Heart left ventricle (tissue), 16 donors: ENCODE measurements at regions not wholly inside any gene's neighbourhood (a gene's known extent, or its start where the extent isn't known, plus 50 kb on each side); places are given as distances from the start of the nearest gene placed in this dataset.

Experiments
- ATAC-seq, 4 donors: fragments of 200-7000 bp; cut with Tn5 transposase; one replicate each; pipeline ENCODE4 v1.9.1; 2020 to 2022; ENCODE audit warnings: moderate library complexity in 4 of 4, mild to moderate bottlenecking in 3 of 4, moderate number of reproducible peaks in 1 of 4
- DNase-seq, 5 donors: peaks; one replicate each; pipeline ENCODE4 v3.0.0-alpha.2; 2020
- H3K27ac ChIP-seq, 12 donors: fragments of 200-600 bp; sonication (generic) in 4 of 12; one replicate each; pipeline versions ENCODE4 v1.5.0 to v1.8.0; 2016 to 2022; ENCODE audit warnings: mild to moderate bottlenecking in 2 of 12
- H3K27me3 ChIP-seq, 9 donors: fragments of 200-600 bp; sonication (generic) in 2 of 9; one replicate each; pipeline versions ENCODE4 v1.5.1 to v1.8.0; 2016 to 2022; ENCODE audit warnings: mild to moderate bottlenecking in 3 of 9
- H3K36me3 ChIP-seq, 9 donors: fragments of 200-600 bp; sonication (generic) in 2 of 9; one replicate each; pipeline versions ENCODE4 v1.5.0 to v1.8.0; 2018 to 2022; ENCODE audit warnings: mild to moderate bottlenecking in 2 of 9
- H3K4me1 ChIP-seq, 12 donors: fragments of 200-600 bp; sonication (generic) in 4 of 12; one replicate each; pipeline versions ENCODE4 v1.5.0 to v1.8.0; 2016 to 2022; ENCODE audit warnings: mild to moderate bottlenecking in 3 of 12
- H3K4me3 ChIP-seq, 12 donors: fragments of 200-600 bp; sonication (generic) in 4 of 12; one replicate each; pipeline versions ENCODE4 v1.5.0 to v1.8.0; 2017 to 2022; ENCODE audit warnings: mild to moderate bottlenecking in 9 of 12, moderate library complexity in 4 of 12
- H3K9me3 ChIP-seq, 12 donors: fragments of 200-600 bp; sonication (generic) in 4 of 12; one replicate each; pipeline versions ENCODE4 v1.5.0 to v1.8.0; 2016 to 2022; ENCODE audit warnings: mild to moderate bottlenecking in 1 of 12
- POLR2A ChIP-seq, 2 donors: fragments of 450-650 bp; IDR thresholded peaks; one replicate each; pipeline ENCODE4 v1.6.1; 2017; ENCODE audit warnings: antibody characterized with exemption in 2 of 2, mild to moderate bottlenecking in 2 of 2, moderate library complexity in 2 of 2
- WGBS, 4 donors: extraction: QIAGEN DNeasy Blood & Tissue Kit in 2 of 4; methylation state at CpG; one replicate each; pipeline versions ENCODE4 v1.1.5 to v1.1.7; 2013 to 2018; 5-methylcytosine and 5-hydroxymethylcytosine counted together
- intact Hi-C, 10 donors: fragments of 100-400 bp; cut with DNase I; formaldehyde crosslinking; loops; one replicate each; pipeline versions ENCODE4 v1.11.1 to v1.14.2; 2022
- TF ChIP-seq, protein P1 (sequence below), 12 donors: fragments of 200-600 bp; sonication (generic) in 4 of 12; IDR thresholded peaks; one replicate each; pipeline versions ENCODE4 v1.5.0 to v1.8.0; 2018 to 2022; ENCODE audit warnings: antibody characterized with exemption in 12 of 12, mild to moderate bottlenecking in 5 of 12
- donor health status: ischemic (EF 13 %, LVEDD 7.1; RV severe dilation, severe dysfunction).
- donor health status: healthy with polysubstance abuse.
- donor health status: DM: no; HTN: yes; CAD: no.
- donor health status: DM: no; HTN: no; CAD: no.
- donor health status: ischemic (EF 25% LVEDD 6.9; RV normal size, moderate dysfunction).
- donor health status: ischemic (EF 25% LVEDD 5.7; RV mildly dilated, moderate dysfunction).
- donor health status: healthy.
- donor health status: DM: yes; HTN: yes; CAD: no.
- donor health status: ischemic (EF 35%, LVEDD 5.7; RV mildly dilated, moderate dysfunction).
- donor health status: nonischemic (EF 11% LVEDD 7.7; RV severe dilation, severe dysfunction).
- donor health status: DM: yes; HTN: yes; CAD: no.
- donor health status: PGD.
- donor health status: ischemic (EF 29% LVEDD 5.4; RV normal size, mild dysfunction).
- donor health status: nonischemic (EF 23%, LVEDD 6.1; RV moderate dilation, normal function).

DNA sequence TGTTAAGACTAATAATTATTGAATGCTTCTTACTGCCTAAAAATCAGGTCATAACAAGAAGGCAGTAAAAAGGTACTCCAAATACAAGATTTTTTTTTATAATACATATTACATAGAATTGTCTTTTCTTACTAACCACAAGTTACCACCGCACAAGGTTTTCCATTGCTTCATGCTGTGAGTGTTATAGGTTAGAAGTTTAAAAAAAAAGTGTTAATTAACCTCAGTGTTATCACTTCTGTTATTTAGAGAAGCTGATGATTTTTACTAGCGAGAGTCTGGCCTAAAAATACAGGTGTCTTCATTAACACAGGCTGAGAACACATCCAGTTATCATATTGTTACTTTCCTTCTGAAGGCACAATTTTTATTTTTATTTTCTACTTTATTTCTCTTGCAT lies 1281.9 kb upstream of the CELF2 start:
- no peak overlapping the region for H3K4me3 ChIP-seq
- H3K36me3 ChIP-seq: no peaks in the 10 kb centered on the region
- peaks cover 0 to 12% (median 0%) of the 10 kb centered on the region in 12 donors for H3K9me3 ChIP-seq
- TF ChIP-seq, protein P1, sequence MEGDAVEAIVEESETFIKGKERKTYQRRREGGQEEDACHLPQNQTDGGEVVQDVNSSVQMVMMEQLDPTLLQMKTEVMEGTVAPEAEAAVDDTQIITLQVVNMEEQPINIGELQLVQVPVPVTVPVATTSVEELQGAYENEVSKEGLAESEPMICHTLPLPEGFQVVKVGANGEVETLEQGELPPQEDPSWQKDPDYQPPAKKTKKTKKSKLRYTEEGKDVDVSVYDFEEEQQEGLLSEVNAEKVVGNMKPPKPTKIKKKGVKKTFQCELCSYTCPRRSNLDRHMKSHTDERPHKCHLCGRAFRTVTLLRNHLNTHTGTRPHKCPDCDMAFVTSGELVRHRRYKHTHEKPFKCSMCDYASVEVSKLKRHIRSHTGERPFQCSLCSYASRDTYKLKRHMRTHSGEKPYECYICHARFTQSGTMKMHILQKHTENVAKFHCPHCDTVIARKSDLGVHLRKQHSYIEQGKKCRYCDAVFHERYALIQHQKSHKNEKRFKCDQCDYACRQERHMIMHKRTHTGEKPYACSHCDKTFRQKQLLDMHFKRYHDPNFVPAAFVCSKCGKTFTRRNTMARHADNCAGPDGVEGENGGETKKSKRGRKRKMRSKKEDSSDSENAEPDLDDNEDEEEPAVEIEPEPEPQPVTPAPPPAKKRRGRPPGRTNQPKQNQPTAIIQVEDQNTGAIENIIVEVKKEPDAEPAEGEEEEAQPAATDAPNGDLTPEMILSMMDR (IDR thresholded peaks at IDR 0.05): no peak
- no peak for TF ChIP-seq POLR2A (IDR thresholded peaks at IDR 0.05)
- no peaks in the 10 kb centered on the region for H3K4me1 ChIP-seq
- no peak for ATAC-seq
- intact Hi-C loops: no loop called here
- 84 to 92% (median 87%) methylated on average over 2 of the region's 2 CpGs for WGBS, 4 donors
- H3K27ac ChIP-seq: no peak overlapping the region
- H3K27me3 ChIP-seq: no peaks in the 10 kb centered on the region
- no peak for DNase-seq

DNA sequence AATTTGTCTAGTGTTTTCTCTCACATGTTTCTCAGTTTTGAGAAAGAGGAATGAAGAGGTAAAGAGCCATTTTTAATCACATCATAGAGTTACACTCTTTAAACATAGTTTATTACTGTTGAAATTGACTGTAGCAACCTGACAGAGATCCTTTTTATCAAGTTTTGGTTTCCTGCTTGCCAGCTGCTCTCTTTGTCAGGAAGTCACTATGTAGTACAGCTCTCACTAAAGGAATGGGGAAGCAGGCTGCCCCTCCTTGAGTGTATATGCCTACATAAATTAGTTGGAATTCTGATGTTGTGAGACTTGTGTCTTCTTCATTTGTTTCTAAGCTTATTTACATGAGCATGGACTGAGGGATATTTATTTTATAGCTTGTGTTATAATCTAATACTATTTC lies 1274.0 kb upstream of the CELF2 start:
- TF ChIP-seq, protein P1 (IDR thresholded peaks at IDR 0.05): no peak
- no peak for TF ChIP-seq POLR2A (IDR thresholded peaks at IDR 0.05)
- ATAC-seq: no peak
- no peak overlapping the region for H3K27ac ChIP-seq
- no peak overlapping the region for H3K4me3 ChIP-seq
- H3K9me3 ChIP-seq: peaks cover 0 to 15% (median 3%) of the 10 kb centered on the region in 12 donors
- no peaks in the 10 kb centered on the region for H3K4me1 ChIP-seq
- no peak for DNase-seq
- no peaks in the 10 kb centered on the region for H3K36me3 ChIP-seq
- intact Hi-C loops: no loop called here
- H3K27me3 ChIP-seq: no peaks in the 10 kb centered on the region

DNA sequence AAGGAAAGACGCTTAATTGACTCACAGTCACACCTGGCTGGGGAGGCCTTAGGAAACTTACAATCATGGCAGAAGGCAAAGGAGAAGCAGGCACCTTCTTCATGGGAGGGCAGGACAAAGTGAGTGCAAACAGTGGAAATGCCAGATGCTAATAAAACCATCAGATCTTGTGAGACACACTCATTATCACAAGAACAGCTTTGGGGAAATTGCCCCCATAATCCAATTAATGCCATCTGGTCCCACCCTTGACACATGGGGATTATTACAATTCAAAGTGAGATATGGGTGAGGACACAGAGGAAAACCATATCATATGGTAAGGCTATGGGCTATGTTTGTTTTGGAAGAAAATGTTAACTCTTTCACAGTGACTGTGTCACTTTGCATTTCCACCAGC lies 1272.5 kb upstream of the CELF2 start:
- DNase-seq: no peak
- intact Hi-C loops: no loop called here
- Histone ChIP-seq H3K36me3 (no peaks in the 10 kb centered on the region), H3K4me1 (no peaks in the 10 kb centered on the region), H3K27me3 (no peaks in the 10 kb centered on the region), H3K4me3 (no peak overlapping the region), H3K27ac (no peak overlapping the region), H3K9me3 (peaks cover 0 to 15% (median 3%) of the 10 kb centered on the region in 12 donors)
- 69 to 87% (median 81%) methylated on average over 1 of the region's 1 CpG for WGBS, 4 donors
- TF ChIP-seq, protein P1 (IDR thresholded peaks at IDR 0.05): no peak
- no peak for TF ChIP-seq POLR2A (IDR thresholded peaks at IDR 0.05)
- ATAC-seq: no peak

DNA sequence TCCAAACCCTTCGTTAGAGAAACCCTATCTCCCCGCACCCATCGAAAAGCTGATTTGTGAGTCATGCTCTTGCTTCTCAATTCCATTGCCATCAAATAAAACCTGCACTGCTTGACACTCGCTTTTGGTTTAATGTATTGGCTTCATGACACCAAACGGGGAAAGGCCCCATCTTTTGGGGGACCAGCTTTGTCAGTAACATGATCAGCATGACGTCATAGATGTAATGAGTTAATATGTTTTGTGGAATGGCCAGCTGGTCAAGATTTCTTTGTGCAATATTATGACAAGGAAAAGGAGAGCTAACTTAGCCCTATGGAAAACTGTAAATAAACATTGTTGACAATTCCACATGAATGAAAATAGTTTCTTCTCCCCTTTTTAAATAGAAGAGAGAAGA lies 1260.5 kb upstream of the CELF2 start:
- intact Hi-C loops: no loop called here
- no peak overlapping the region for H3K27ac ChIP-seq
- no peak for DNase-seq
- TF ChIP-seq, protein P1 (IDR thresholded peaks at IDR 0.05): no peak
- TF ChIP-seq POLR2A (IDR thresholded peaks at IDR 0.05): no peak
- no peak overlapping the region for H3K4me3 ChIP-seq
- no peaks in the 10 kb centered on the region for H3K36me3 ChIP-seq
- no peaks in the 10 kb centered on the region for H3K4me1 ChIP-seq
- 83 to 89% (median 84%) methylated on average over 6 of the region's 6 CpGs for WGBS, 4 donors
- H3K27me3 ChIP-seq: no peaks in the 10 kb centered on the region
- no peaks in the 10 kb centered on the region for H3K9me3 ChIP-seq
- no peak for ATAC-seq
